ENCODE measurements at regions not wholly inside any gene's neighbourhood (a gene's known extent, or its start where the extent isn't known, plus 50 kb on each side); places are given as distances from the start of the nearest gene placed in this dataset.

DNA sequence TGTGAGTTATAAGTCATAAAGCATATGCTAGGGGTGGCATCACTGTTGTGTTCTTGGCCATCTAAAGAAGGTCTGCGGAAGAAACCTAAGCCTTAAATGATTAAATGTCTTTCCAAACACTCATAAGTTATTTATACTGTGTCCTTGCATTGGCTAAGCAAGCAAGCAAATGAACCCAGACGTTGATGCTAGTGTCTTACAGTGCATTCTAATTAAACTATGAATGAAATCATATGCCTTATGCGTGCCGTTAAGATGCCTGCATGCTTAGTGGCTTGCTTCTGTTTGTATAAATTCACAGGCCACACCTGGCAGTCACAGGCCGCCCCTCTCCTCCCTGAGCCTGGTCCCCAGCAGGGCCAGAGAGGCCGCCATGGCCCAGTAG lies 49.9 kb downstream of the RIN2 start:
- no peak for DNase-seq (ENCODE audit: low spot score)

DNA sequence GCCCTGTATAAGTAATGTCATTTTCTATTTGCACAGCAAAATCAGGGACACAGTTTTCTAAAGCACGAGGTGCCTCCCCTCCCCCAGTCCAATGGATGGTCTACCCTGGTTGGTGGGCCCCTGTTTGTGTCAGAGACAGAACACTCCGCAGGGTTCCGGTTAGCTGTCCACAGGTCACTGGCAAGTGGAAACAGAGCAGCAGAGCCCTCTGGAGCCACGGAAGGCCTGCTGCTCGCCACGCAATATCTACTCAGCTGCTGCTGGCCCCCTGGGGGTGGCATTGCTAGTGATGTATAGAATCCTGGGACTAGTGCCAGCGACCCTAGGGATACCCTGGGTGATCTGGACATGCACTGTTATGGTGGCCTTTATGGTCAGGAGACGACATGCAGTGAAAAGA lies 50.4 kb downstream of the RIN2 start:
- no peak for DNase-seq (ENCODE audit: low spot score)

DNA sequence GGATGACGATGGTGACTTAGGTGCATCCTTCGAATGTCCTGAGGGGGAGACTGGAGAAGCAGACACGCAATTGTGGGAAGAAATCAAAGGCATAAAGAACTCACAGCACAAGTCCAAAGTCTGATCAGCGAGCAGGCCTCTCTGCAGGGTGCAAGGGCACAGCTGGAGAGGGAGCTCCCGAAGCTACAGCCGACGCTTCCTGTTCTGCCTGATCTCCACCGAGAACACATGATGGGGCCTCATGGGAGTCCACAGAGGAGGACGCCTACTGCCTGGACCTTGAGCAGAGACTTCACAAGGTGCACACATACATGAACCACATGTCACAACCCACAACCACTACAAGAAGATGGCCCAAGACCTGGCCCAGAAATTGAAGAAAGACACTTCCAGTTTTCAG lies 51.4 kb downstream of the RIN2 start:
- no peak for DNase-seq (ENCODE audit: low spot score)

DNA sequence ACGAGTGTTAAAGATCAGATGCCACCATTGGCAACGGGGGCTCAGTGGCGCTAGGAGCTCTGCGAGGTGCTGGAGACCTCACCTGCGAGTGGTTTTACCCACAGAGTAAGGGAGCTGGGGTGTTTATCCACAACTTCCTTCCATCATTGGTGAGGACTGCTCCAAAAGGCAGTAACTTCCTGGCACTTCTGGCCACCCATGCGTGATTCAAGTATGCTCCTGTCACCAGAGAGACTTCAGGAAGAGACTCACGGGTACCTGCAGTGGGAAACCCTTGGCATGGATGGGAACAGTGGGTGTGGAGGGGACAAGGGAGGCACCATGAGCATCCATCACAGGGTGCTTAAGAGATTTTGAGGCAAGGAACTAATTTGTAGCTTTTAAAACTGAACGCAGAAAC lies 53.2 kb downstream of the RIN2 start:
- DNase-seq (ENCODE audit: low spot score) = no peak

DNA sequence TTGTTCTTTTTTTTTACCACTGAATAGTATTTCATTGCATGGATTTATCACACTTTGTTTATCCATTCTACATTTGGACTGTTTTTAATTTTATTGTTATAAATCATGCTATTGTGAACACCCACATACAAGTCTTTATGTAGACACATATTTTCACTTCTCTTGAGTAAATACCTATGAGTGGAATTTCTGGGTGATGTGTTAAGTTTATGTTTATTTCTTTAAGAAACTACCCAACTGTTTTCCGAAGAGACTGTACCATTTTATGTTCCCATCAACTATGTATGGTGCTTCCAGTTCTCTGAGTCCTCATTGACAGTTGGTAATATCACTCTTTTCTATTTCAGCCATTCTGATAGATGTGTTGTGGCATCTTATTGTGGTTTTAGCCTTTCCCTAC lies 54.0 kb downstream of the RIN2 start:
- DNase-seq (ENCODE audit: low spot score) = no peak

DNA sequence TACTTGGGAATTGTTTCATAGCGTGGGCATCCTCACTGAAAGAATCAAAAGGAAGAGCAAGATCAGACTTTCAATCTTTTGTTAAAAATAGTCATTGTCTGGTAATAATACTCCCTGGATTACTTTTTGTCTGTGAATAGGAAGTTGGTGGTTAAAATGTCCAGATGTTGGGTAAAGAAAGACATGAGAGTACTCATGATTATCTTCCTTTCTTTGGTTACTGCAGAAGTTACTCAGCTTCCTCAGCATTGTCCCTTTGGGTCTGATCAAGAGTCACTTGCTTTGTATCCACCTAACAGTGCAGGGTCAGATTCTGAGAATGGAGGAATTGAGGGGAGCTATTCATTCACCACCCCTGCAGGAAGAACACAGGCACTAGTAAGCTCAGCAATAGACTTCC lies 54.6 kb downstream of the RIN2 start:
- DNase-seq (ENCODE audit: low spot score) = no peak

DNA sequence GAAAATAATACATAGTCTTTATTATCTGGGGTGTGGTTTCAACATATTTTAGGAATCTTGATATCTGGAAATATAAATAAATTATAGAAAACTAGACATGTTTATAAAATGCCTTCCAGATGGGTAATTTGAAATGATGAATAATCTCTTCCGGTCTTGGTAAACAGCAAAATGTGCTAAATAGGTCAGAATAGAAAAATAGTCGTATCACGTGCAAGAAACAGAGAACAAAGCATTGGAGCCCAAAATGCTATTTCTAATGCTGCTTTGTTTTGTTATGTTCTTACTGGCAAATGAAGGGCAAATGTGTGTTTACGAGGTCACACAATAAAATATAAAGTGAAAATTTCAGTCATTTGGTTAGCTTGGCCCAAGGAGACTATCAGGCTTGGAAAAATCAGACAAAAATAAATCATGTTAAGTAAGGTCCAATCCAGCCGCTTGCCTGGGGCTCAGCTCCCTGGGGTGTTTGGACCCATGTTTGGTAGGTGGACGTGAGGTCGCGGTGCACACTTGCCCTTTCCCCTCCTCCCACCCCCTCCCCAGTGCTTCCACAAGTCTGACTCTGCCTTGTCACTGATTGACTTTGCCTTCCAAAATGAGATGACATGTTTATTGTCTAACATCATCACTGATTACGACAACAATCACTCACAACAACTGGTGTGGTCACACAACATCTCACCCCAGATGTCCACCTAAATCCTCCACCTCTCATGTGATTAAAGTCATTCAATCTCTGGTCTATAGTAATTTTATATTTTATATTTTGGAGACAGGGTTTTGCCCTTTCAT lies 56.0 kb downstream of the RIN2 start:
- no peak for DNase-seq (ENCODE audit: low spot score)

DNA sequence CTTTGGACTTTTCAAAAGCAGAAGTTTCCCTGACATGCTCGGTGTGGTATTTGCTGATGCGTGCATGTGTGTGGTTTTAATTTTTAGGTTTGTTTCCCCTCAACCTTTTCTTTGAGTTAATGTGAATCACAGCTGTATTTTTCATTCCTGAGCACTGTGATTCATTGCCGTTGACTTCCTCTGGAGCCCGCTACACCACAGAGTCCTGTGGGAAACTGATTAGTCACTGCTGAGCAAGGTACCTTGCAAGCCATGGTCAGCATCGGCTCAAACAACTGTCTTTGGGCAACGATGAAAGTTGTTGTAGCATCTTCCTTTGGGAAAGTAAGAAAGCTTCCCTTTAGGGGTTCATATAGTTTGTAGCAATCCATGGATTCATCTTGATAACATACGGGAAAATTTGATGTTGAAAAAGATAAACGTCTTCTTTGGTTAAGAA lies 57.5 kb downstream of the RIN2 start:
- DNase-seq (ENCODE audit: low spot score) = no peak

DNA sequence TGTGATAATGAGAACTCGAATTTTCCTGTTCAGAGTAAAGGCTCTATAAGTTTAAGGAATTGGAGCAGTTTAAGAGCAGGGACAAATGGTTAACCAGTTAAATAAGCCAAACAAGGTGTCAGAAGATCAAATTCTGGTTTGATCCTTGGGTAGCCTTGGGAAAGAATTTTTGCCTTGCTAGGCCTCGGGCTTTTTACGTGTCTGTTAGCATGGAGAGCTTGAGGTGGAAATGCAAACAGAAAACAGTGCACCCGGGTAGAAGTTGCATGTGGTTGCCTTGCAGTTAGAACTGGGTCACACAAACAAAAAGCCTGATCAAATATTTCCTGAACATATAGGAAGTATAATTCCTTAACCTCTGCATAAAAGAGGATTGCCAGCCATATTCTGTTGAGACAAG lies 58.3 kb downstream of the RIN2 start:
- no peak for DNase-seq (ENCODE audit: low spot score)

DNA sequence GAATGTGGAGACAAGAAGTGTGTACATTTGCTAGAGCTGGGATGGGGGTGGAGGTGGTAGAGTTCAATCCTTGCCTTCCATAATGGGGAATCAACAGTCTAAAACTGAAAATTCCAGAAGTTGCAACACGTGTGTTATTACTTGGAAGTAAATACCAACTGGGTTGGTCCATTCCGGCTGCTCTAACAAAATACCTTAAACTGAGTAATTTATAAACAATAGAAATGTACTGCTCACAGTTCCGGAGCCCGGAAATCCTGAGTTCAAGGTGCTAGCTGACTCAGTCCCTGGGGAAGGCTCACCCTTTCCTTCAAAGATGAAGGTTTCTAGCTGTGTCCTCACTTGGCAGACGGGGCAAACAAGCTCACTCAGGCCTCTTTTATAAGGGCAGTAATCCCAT lies 59.0 kb downstream of the RIN2 start:
- DNase-seq (ENCODE audit: low spot score) = no peak

DNA sequence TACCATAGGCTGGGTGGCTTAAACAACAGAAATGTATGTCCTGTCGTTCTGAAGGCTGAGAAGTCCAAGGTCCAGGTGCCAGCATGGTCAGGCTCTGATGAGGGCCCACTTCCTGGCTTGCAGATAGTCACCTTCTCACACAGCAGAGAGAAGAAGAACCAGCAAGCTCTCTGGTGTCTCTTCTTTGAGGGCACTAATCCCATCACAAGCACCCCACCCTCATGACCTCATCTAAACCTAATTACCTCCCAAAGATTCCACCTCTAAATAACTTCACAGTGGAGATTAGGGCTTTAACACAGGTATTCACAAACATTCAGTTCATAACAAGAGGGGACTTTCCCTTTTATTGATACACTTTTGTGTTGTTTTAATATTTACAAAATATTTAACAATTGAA lies 61.1 kb downstream of the RIN2 start:
- no peak for DNase-seq (ENCODE audit: low spot score)

DNA sequence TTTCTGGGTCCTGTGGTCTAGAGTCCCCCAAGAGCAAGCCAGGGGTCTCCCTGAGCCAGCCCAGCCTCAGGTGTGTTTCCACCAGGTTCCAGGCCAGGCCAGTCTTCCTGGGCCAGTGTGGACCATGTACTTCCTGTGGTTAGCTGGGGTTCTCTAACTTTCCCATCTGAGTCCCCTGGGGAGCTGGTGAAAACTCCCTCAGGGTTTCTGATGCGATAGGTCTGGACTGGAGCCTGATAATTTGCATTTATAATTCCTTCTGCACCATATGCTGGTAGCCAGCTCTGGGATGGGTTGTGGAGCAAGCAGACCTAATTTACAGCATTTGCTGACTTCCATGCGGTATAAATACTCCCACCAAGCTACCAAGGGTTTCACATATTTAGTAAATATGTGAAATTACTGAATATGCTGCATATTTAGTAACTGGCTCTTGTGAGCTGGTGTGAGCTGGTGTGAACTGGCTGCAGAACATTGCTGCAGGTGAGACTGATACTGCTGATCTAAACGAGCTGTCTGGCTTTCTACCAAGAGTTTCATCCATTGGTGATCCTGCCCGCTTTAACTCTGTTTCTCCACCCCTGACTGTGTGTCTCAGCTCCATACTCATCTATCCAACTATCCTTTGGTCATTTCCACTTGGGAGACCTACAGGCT lies 62.6 kb downstream of the RIN2 start:
- DNase-seq (ENCODE audit: low spot score) = no peak

DNA sequence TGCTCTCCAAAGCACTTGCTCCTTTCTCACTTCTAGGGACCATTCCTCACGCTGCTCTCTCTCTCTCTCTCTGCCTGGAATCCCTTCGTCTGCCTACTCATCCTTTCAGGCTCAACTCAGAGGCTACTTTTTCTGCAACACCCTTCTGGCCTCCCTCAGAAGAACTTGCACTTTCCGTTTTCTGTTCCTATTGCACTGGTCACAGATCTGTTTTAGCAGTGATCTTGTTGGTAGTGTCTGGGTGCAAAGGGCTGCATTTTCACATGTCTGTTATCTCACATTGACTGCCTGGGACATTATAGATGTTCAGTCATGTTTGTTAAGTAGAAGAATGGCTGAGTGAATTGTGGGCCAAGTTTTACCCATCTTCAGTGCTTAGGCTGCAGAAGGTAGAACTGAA lies 63.5 kb downstream of the RIN2 start:
- DNase-seq (ENCODE audit: low spot score) = no peak

DNA sequence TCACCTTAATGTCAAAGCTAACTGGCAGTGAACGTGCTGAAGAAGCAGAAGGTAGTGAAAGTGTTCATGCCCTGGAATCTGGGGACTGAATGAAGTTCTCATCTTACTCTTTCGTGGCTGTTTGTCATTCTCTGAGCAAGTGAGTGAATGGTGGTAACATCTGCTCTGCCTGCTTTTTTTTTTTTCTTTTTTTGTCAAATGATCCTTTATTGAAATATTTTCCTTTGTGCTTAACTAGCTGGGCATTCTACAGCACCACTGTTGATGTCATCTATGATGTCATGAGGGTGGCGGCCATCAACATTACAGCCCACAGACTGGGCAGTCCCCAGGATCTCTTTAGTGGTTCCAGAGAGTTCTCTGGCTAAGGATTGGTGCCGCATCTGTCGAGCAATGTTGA lies 65.2 kb downstream of the RIN2 start:
- DNase-seq (ENCODE audit: low spot score) = no peak

DNA sequence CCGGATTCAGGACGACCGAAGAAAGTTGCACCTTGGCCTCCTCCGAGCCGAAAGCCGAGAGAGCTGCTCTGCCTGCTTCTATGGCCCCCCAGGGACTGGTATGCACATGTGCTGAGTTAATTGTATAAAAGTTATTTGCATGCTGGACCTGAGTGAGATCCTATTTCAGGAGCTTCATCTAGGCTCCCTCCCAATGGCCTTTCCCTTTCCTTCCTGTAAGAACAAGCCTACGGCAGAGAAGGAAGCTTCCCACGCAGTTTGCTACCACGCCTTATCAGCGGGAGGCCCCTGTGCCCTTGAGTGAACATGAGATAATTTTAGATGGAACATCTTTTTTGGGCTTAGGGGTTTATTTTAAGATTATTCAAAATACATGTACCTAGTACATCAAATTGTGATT lies 65.9 kb downstream of the RIN2 start:
- DNase-seq (ENCODE audit: low spot score) = no peak

DNA sequence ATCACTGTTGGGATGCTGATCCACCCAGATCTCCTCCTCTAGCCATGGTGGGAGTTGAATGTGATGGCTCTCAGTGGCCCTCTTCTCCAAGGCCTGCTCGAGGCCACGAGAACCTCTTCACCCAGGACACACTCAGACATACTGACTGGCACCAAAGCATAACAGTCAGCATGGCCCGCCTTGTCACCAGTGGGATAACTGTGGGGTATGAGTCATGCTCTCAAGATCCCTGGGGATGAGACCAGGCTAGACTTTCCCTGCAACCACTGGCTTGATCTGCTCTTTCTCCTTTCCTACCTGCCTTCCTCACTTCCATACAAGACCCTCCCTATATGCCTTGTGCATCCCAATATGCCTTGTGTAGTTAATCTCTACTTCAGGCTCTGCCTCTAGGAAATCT lies 66.8 kb downstream of the RIN2 start:
- no peak for DNase-seq (ENCODE audit: low spot score)

DNA sequence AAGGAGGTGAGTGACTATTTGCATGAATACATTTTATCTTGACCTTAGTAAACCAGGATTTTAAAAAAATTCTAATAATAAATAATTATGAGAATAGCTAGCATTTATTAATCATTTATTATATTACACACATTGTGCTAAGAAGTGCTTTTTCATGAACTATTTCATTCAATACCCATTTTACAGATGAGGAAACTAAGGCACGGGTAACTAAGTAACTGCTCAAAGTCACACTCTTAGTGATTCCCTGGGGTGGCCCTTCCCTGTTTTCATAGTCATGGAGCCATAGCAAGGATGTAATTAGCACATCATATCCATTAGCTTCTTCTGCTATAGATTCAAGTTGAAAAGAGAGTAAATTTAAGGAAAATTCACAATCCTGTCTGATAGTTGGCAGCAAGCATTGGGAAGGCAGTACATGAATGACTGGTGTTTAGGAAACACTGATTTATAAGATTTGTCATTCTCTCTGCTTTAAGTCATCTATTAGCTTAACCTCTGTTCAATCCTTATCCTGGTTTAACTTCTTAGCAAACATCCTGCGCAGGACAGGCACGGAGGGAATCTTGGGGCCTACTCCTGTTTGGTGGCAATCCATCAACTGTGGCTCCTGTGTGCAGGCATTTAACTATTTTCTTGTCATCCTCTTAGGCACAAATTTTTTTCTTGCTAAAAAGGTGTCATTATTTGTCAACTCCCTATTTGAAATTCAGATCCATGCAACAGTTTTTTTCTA lies 68.3 kb downstream of the RIN2 start:
- DNase-seq (ENCODE audit: low spot score) = no peak

DNA sequence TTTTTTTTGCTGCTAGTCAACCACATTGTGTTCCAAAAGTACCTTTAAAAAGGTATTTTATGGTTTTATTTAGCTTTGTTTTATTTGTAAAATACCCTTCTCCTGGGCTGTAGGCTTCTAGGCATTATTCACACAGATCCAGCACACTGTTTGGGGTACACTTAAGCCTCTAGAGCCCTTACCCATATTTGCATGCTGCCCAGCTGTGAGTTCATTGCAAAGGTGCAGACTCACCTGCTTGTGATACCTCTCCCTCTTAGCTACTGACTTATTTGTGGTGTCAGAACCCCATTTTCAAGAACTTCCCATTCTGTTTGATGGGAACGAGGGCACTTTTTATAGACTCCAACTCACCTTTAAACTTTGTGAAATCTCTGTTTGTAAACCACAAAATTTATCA lies 69.8 kb downstream of the RIN2 start:
- DNase-seq (ENCODE audit: low spot score) = no peak

DNA sequence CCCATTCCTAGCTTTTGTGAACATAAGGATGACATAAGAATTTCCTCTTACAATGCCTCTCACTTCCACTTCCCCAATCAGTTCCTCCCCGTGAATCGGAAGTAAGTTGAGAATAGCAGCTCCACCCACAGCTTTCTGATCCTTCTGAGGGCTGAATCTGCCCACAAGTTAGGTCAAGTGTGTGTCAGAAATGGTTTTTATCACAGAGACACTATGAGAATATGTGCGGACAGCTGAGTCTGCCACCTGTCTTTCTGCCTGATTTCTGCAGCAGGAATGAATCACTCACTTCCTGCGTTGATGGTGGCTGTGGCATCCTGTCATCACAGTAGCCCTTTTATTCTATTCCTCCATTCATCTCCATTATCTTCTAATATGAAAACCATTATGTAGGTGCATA lies 70.2 kb downstream of the RIN2 start:
- peak; percentile 28 for DNase-seq (ENCODE audit: low spot score)

DNA sequence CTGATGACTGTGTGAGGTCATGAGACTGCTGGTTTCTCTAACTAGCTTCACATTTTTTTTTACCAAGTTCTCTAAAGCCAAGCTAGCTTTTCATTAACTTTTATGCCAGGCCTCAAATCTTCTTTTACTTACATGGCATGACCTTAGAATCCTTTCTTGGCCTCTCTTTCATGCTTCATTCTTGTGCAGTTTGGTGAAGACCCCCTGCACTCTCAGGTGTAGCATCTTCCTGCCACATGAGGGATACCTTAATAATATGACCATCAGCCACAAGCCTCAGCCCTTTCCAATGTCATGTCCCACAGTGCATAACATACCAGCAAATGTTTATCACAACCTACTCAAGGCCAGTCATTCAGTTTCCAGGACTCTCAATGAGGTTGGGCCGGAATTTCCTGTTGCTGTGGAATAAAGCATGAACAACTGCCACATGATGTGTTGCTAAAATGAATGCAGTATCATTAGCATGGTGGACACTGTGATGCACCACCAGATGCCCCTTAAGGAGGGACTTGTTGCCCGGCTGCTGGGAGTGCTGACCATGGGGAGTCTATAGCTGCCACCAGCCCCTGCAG lies 72.2 kb downstream of the RIN2 start:
- no peak for DNase-seq (ENCODE audit: low spot score)

DNA sequence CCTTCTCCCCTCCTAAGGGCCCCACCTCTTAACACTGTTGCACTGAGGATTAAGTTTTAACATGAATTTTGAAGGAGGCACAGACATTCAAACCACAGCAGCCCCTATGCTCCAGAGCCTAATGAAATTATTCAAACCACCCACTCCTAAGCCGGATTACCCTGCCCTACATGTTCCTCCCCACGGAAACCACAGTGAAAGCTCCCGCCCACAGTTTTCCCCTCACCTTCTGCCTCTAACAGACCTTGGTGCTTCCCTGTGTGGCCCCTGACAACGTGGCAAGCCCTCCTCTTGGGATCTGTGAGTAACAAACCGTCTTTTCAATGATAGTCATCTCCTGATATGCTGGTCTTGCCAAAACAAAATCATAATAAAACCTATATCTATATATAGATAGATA lies 74.8 kb downstream of the RIN2 start:
- DNase-seq (ENCODE audit: low spot score) = no peak

DNA sequence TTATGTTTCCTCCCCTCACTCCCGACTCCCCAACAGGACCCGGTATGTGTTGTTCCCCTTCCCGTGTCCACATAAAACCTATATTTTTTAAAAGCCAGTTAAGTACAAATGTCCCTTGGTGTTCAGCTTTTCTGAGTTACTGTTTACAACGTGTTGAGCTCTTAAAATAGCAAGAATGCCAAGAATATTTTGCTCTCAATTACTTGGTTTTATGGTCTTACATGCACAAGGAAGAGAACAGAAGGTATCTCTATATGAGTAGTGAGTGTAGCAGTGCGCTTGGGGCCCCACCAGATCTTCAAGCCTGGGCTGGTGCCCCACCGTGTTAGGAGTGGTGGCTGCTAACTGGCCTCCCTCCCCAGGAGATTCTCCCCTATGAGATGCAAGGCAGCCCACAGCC lies 75.3 kb downstream of the RIN2 start:
- DNase-seq (ENCODE audit: low spot score) = no peak

DNA sequence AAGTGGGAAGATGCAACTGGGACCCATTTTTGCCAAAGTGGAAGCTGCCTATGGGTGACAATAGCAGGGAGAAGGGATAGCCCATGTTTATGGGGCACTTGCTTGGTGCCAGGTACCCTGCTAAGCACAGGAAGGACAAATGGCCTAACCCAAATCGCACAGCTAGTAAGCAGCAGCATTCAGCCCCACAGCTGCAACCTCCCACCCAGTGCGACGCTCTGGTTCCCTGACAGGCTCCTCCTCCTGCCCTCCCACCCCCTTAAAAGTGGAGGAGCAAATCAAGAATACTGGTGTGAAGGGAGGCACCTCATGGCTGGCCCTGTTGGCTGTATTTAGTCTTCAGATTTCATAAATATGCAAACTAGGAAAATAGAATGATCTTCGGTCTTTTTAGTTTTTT lies 76.2 kb downstream of the RIN2 start:
- no peak for DNase-seq (ENCODE audit: low spot score)

All from HuH-7 (cell line).